ENCODE measurements at regions not wholly inside any gene's neighbourhood (a gene's known extent, or its start where the extent isn't known, plus 50 kb on each side); places are given as distances from the start of the nearest gene placed in this dataset.
"Not testable (repeated sequence)": the region's sequence is repeated elsewhere in the genome, so short reads cannot be mapped to it uniquely, and the experiment has no call there.

DNA sequence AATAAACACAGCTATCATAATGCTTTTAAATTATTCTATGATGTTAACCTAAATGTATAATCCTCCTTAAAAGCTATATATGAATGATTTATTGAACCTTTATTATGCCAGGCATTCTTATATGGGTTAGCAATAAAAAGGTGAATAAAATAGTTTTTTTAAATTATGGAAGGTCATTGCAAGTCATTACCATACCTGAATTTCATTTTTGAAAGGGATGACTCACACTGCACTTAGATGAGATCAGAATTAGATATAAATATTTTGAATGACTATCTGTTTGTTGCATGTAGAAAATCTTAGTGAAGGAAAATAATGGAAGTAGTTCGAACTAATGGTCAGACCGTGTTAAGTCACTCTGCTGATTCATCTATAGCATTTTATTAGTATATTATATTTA lies 822.3 kb downstream of the LUZP2 start:
- no peak for DNase-seq (ENCODE audit: low spot score)

DNA sequence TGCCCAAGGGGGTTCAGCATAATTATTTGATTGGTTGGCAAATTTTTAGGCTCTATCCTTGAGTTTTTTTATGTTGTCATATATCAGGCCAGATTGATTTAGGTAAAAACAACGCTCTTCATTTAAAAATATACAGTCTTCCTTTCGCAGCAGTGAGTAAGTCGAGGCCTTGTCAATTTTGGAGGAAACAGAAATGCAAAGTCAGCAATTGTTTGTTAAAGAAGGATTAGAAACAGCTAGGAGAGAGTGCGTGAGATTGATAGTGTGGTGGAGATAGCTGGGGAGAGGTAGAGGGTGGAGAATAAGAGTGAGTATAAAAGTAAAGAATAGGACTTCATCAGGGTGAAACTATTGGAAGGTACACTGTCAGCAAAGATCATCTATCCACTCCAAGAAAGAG lies 830.8 kb downstream of the LUZP2 start:
- no peak for DNase-seq (ENCODE audit: low spot score)

DNA sequence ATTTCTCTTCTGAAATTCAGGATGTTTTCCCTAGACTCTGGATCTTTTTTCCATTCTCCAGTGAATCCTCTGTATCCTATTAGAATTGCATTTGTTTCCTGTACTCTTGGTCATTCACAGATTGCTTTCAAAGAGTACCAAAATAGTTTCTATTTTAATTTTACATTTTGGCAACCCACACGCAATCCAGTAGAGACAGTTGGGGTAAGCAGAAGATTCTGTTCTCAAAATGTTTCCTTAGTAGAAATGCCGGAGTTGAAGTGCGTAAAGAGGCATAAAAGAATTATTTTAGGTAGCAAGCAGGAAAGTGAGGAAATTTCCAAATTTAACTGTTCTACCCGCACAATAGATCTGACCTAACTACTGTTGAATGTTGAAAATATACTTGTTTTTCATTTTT lies 842.4 kb downstream of the LUZP2 start:
- DNase-seq (ENCODE audit: low spot score) = no peak

DNA sequence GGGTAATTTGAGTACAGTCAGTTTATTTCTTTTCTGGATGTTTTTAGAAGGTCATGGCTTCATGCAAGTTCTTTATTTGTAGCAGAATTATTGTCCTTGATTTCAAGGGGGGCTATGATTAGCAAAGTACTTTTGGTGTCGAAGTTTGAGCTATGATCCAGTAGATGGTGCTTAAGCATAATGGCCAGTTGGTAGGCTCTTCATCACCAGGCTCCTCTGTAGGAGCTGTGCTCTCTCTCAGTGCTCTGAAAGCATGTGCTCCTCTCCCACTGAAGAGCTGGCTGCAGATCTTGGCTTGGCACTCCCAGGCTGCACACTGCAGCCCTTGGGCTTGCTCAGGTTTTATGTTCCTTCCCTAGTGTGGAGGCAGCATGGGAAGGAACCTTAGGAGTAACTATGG lies 852.7 kb downstream of the LUZP2 start:
- no peak for DNase-seq (ENCODE audit: low spot score)

DNA sequence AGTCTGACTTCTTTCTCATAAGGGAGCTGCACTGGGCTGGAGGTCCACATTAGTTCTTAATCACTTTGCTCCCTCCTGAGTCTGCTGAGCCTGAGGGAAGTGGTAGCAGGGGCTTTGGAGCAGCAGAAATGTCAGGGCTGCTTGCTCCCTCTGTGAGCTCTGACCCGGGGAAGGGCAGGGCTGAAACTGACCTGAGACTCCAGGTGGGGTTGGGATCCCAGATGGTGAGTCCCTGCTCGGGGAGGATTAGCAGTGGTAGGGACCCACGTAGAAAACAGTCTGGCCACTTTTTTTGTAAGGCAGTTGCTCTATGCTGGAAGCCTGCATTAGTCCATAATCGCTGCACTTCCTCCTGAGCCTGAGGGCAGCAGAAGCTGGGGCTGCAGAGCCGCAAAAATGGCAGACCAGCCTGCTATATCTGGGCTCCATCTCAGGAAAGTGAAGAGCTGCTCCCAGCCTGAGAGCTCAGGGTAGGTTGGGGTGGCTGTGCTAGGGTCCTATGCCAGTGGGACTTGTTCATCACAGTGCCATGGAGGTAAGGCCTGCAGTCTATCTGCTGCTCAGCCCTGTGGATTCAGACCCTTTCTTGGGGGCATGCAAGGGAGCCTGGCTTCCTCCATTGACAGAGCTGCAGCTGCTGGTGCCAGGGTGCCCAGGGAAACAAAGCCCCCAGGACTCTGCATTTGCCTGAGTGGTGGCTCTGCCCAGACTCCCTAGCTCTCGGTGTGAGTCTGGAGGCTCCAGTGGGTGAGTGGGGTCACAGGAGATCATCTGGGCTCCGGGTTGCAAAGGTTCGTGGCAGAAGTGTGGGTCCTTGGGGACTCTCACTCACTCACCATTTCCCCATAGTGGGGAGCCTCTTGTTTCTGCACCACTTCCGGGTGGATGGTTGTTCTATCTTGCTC lies 854.3 kb downstream of the LUZP2 start:
- DNase-seq (ENCODE audit: low spot score) = peak; percentile 51

DNA sequence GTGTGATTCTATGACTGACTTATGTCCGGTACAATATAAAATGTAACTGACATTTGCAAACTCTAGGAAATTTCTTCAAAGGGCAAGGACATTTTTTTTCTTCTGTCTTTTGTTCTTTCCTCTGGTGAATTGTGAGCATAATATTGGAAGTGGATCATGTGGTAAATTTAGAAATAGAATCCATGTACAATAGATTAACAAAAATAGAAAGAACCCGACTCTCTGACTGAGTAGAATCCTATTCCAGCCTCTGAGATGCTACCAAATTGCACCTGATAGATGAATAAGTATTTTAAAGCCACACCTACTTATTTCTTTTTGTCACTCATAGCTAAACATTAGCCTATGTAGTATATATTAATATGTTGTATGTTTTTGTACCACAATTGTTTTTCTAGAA lies 860.3 kb downstream of the LUZP2 start:
- no peak for DNase-seq (ENCODE audit: low spot score)

DNA sequence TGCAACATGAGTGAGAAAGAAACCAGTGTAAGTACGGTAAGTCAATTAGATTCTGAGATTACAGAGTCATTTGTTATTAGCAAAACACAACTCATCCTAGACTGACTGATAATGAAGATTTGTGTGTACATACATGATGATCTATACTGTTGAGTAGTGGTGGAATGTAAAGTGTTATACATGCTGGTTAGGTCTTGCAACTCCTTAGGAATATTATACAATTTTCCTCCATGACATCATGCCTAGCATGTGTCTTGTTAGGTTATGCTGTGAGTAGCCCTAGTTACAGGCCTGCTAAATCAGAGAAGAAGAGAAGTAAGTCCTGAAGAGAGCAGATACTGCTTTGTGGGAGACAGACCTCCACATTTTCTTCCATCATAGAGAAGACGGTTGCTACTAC lies 880.6 kb downstream of the LUZP2 start:
- DNase-seq (ENCODE audit: low spot score) = no peak

DNA sequence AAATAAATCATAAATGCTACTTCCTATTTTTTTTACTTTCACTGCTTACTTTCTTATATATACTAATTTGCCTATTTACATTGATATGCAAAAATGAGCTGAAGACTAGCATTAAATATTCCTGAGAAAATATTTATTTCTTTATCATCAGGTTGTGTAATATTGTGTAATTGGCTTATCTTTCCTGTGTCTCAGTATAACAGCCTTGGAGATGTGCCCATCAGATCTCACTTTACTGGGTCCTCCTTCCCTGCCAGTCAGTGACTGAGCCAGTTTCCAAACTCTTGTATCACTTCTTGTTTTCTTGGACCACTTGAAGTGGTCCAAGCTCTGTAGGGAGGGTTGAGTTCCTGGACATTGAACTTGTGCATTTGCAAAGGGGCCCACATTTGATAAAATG lies 900.0 kb downstream of the LUZP2 start:
- DNase-seq (ENCODE audit: low spot score) = no peak

DNA sequence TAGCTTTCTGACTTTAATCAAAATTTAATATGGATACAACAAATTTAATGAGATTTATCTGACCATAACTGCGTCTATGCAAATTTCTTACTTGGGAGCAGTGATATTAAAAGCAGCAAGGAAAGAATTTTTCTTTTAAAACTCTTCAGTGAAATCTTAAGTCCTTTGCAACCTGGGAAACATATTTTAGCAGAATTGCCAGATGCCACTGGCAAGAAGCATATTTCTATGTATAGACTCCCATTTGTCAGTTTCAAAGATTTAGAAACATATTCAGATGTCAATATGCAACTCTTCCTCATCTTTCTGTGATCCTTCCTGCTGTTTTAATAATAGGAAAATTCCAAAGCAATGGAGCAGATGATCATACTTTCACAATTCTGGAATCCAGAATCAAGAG lies 911.3 kb downstream of the LUZP2 start:
- DNase-seq (ENCODE audit: low spot score) = no peak

DNA sequence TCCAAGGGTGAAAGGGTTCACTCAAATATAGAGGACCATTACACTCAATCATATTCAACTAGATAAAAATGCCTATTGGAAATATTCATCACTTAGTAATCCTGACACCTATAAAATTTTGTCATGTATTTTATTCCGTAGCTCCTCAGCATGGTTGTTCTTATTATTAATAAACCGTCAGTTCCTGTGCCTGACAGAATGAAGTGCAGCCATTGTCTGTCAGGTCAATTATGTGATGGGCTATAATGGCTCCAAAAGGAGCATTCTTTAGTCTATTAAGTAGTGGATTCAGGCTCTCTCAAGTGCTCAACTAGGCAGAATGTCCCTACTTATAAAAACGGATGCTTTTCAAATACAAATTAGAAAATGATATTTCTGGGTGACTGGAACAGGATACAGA lies 916.1 kb upstream of the ANO3 start:
- DNase-seq (ENCODE audit: low spot score) = no peak

DNA sequence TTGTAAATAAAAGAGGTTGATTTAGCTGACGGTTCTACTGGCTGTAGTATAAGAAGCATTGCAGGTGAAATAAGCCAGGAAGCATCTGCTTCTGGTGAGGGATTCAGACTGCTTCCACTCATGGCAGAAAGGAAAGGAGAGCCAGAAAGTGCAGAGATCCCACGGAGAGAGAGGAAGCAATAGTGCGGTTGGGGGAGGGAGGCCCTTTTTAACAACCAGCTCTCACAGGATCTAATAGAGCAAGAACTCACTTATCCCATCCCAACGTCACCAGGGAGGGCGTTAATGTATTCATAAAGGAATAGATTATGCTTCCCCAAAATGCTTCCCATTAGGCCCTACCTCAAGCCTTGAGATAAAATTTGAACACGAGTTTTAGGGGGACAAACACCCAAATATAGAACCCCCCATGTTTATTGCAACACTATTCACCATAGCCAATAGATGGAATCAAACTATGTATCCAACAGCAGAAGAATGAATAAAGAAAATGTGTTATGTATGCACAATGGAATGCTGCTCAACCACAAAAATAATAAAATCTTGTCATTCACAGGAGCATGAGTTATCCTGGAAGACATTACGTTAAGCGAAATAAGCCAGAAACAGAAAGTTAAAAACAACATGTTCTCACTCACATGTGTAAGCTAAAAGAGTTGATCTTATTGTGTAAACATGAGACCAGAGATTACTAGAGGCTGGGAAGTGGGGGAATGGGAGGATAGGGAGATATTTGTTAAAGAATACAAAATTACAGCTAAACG lies 908.3 kb upstream of the ANO3 start:
- DNase-seq (ENCODE audit: low spot score) = no peak

DNA sequence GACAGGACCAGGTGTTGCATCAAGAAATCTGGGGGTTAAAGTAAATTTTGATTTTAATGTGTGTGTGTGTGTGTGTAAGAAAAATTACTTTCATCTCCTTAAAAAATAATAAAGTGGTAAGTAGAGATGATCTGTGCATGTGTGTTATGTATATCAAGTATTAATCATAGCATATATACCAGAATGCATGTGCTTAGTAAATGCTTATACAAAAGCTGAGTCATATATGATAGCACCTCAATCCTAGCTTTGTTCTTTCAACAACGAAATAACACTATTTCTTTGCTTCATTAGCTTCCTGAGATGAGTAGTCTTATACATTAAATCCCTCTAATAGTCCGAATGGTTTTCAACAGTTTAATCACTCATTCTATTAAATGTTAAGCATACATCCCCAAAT lies 899.6 kb upstream of the ANO3 start:
- DNase-seq (ENCODE audit: low spot score) = no peak

DNA sequence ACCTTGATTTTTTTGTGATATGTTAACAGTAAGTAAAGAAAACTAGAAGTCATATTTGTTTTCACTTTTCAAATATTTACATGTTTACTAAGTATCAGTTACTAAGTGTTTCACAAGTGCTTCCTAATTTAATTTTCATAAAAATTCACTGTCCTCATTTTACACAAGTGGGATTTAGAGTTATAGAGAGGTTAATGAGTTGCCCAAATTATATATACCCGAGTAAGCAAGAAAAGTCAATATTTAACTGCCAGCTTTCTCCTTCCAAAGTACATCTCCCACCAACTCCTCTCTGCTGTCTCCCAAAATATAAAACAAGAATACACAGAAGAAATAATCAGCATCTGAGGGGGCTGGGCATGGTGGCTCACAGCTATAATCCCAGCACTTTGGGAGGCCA lies 896.7 kb upstream of the ANO3 start:
- DNase-seq (ENCODE audit: low spot score) = no peak

DNA sequence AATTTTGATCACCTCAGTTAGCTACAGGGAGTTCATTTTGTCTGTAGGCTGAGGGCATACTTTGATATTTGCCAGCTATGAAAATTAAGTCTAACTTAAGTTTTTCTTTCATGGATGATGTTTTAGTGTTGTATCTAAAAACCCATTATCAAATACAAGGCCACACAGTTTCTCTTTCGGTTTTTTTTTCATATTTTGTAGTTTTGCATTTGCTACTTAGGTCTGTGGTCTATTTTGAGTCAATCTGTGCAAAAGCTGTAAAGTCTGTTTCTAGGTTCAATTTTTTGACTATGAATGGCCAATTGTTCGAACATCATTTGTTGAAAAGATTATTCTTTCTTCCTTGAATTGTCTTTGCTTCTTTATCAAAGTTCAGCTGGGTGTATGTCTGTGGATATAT lies 895.6 kb upstream of the ANO3 start:
- no peak for DNase-seq (ENCODE audit: low spot score)

DNA sequence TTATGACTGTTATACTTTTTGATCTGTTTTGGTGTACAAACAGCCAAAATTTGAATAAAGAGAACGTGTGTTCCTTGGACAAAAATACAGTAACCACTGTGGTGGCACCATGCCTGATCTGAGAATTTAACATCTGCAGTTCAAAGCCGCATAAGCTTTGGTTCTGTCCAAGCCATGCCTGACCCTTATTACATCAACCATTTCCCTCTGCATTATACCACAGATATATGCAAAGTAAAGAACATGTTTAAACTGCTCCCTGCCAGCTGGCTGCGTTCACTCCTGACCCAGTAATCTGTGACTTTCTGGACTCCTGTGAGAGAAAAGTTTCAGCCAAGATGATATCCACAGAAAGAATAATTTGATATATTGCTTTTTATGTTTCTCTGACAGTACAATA lies 890.5 kb upstream of the ANO3 start:
- DNase-seq (ENCODE audit: low spot score) = peak; percentile 63

DNA sequence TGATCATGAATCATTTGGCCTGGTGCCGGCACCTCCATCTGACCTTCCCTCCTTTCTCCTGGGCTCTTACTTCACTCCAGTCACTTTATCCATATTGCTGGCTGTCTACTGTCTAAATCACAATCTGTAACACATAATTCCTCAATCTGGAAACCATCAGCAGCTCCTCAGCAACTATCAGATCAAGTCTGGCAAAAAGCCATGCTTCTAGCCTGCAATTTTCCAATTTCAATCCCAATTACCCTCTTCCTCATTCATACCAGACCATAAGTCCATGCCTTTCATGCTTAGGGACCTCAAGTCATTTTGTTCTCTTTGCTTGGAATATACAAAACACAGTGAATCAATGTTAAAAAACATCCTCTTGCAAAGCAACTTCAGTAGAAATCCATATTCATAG lies 882.8 kb upstream of the ANO3 start:
- DNase-seq (ENCODE audit: low spot score) = no peak

DNA sequence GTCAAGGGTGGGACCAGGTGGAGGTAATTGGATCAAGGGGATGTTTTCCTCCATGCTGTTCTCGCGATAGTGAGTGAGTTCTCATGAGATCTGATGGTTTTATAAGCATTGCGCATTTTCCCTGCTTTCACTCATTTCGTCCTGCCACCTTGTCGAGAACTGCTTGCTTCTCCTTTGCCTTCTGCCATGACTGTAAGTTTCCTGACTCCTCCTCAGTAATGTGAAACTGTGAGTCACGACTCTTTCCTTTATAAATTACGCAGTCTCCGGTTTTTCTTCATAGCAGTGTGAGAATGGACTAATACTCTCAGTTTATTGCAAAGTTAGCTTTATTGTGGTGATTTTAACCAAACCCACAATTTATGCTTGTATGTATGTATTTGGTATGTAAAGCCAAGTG lies 878.5 kb upstream of the ANO3 start:
- DNase-seq (ENCODE audit: low spot score) = no peak

DNA sequence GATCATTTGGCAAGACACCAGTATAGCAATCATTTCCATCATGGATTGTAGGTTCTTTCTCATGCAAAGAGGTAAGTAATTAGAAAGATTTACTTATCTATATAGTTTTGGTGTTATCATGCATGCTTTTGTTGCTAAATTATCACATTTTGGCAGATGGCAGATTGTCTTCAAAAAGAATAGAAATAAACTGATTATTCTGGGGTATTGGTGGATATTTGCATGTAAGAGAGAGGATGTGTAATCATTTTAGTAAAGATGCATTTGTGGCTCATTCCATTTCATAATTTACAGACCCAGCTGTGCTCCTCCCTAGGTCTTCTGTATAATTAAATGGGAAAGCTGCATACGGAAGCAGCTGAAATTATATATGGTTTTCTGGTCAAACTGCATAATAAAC lies 875.7 kb upstream of the ANO3 start:
- no peak for DNase-seq (ENCODE audit: low spot score)

DNA sequence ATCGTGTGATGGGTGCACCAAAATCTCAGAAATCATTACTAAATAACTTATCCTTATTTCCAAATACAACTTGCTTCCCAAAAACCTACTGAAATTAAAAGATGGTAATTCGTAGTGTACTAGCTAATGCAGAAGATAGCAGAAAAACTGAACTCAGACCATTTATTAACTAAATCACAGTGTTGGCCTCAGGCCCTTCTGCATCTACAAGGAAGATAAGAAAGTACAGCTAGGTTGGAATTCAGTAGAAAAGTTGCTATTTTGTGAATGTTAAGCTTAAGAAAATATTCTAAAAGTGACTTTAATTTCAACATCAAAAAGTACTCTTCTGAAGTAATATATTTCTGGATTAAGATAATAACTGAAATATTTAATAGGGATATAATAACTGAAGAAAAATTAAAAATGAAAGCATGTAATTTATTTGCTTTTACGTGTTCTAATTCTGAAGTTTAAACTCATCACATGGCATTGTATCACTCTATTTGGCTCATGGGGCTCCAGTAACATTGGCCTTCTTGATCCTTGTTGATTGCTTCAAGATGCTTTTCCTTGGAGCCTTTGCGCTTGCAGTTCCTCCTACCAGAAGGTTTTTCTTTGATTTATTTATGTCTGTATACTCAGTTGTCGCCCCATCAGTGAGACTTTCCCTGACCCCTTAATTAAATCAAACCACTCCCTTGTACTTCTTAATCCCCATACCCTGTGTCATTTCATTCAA lies 847.9 kb upstream of the ANO3 start:
- DNase-seq (ENCODE audit: low spot score) = no peak

DNA sequence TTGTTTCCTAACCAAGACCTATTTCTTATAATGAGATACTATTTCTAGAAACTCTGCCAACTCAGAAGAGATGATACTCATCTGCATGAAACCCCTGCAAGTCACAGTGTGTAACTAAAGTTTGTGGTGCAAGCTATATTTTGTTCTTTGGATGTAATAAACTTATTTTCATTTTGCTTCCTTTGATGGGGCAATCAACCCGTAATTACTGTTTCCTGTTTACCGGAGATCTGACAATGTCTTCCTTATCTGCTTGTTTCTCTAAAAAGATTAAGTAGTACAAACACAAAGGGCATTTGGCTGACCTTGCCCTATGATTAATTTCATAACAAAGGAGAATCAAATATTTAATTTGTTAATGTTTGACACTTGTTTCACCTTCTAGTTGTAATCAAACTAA lies 846.6 kb upstream of the ANO3 start:
- DNase-seq (ENCODE audit: low spot score) = no peak

DNA sequence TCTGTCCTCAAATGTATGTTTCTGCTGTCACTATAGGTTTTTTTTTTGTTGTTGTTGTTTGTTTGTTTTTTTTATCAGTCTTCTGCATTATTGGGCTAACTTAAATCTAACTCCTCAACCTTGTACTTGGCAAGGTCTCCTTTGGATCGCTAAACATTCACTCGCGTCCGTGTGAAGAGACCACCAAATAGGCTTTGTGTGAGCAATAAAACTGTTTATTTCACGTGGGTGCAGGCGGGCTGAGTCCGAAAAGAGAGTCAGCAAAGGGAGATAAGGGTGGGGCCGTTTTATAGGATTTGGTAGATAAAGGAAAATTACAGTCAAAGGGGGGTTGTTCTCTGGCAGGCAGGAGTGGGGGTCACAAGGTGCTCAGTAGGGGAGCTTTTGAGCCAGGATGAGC lies 845.6 kb upstream of the ANO3 start:
- not testable (repeated sequence) for DNase-seq (ENCODE audit: low spot score)

DNA sequence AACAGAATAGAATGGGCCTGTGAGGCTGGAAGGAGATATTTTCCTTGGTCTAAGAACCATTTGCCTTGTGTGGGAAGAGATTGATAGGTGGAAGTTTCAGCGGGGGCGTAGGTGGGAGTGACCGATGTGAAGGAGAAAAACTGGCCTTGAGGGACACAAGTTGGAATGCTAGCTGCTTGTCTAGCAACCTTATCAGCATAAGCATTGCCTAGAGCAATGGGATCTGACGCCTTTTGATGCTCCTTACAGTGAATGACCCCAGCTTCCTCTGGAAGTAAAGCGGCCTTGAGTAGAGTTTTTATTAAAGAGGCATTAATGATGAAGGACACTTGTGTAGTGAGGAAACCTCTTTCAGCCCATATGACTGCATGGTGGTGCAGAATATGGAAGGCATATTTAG lies 843.8 kb upstream of the ANO3 start:
- not testable (repeated sequence) for DNase-seq (ENCODE audit: low spot score)

DNA sequence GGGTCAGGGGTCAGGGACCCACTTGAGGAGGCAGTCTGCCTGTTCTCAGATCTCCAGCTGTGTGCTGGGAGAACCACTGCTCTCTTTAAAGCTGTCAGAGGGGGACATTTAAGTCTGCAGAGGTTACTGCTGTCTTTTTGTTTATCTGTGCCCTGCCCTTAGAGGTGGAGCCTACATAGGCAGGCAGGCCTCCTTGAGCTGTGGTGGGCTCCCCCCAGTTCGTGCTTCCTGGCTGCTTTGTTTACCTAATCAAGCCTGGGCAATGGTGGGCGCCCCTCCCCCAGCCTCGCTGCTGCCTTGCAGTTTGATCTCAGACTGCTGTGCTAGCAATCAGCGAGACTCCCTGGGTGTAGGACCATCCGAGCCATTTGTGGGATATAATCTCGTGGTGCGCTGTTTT lies 830.5 kb upstream of the ANO3 start:
- DNase-seq (ENCODE audit: low spot score) = not testable (repeated sequence)

Measured in left forelimb (tissue), 1 donor.